B cell (primary cell): ENCODE measurements at regions not wholly inside any gene's neighbourhood (a gene's known extent, or its start where the extent isn't known, plus 50 kb on each side); places are given as distances from the start of the nearest gene placed in this dataset.

ENCODE experiments used
- ATAC-seq: fragments of 200-7000 bp; cut with Tn5 transposase; one replicate; pipeline ENCODE4 v1.10.0; 2021; ENCODE audit warnings: low read depth, mild to moderate bottlenecking, moderate number of reproducible peaks, moderate library complexity
- CTCF ChIA-PET: fragments of 350-600 bp; sonication (Branson Sonifier 250); formaldehyde crosslinking; loops from one replicate; lab custom pipeline; 2021; ENCODE audit warnings: antibody characterized with exemption, inconsistent platforms; lab: Charles Lee
- POLR2A ChIA-PET: fragments of 350-600 bp; sonication (Branson Sonifier 250); formaldehyde crosslinking; loops from one replicate; lab custom pipeline; 2021; ENCODE audit warnings: antibody characterized with exemption; lab: Charles Lee
- DNase-seq: peaks from one replicate; pipeline ENCODE4 v3.0.0; 2013
- H2AFZ ChIP-seq: 2 replicates; pipeline ENCODE4 v1.6.1; 2012; ENCODE audit warnings: mild to moderate bottlenecking, low read depth, low read length; ENCODE audit not compliant: insufficient read depth, poor library complexity, severe bottlenecking
- H3K27ac ChIP-seq, 2 donors: 1 replicate in 1 of 2; 2 replicates in 1 of 2; pipeline ENCODE4 v1.5.1; 2012 to 2013; ENCODE audit warnings: low read length in 2 of 2, mild to moderate bottlenecking in 2 of 2, moderate library complexity in 1 of 2
- H3K27me3 ChIP-seq, 4 experiments: fragments of 200-600 bp in 1 of 4; sonication (generic) in 1 of 4; replicated peaks in 1 of 4; 1 replicate in 2 of 4; 2 replicates in 2 of 4; pipeline versions ENCODE4 v1.6.1 to v1.7.0; 2013 to 2016; ENCODE audit warnings: low read length in 3 of 4, mild to moderate bottlenecking in 2 of 4, mixed read lengths in 1 of 4, moderate library complexity in 1 of 4; ENCODE audit not compliant: insufficient read depth in 4 of 4, control insufficient read depth in 3 of 4; ENCODE audit errors: control extremely low read depth in 1 of 4
- H3K36me3 ChIP-seq, 2 experiments: replicated peaks in 1 of 2; 1 replicate in 1 of 2; 2 replicates in 1 of 2; pipeline versions ENCODE4 v1.6.1 to v1.7.1; 2013; ENCODE audit warnings: low read length in 1 of 2; ENCODE audit not compliant: insufficient read depth in 2 of 2, control insufficient read depth in 1 of 2; ENCODE audit errors: control extremely low read depth in 1 of 2, extremely low read depth in 1 of 2
- H3K4me1 ChIP-seq, 2 donors: fragments of 200-600 bp in 1 of 2; sonication (generic) in 1 of 2; 1 replicate in 1 of 2; 2 replicates in 1 of 2; pipeline versions ENCODE4 v1.5.1 to v1.6.1; 2013 to 2017; ENCODE audit warnings: low read length in 2 of 2; ENCODE audit not compliant: control insufficient read depth in 2 of 2, insufficient read depth in 2 of 2
- H3K4me2 ChIP-seq: replicated peaks from 2 replicates; pipeline ENCODE3; 2012; ENCODE audit warnings: mild to moderate bottlenecking, low read depth, low read length; ENCODE audit not compliant: poor library complexity, severe bottlenecking
- H3K4me3 ChIP-seq, 5 experiments: fragments of 200-600 bp in 1 of 5; sonication (generic) in 1 of 5; 1 replicate in 3 of 5; 2 replicates in 2 of 5; pipeline versions ENCODE4 v1.5.1 to v1.7.0; 2011 to 2016; ENCODE audit warnings: low read length in 4 of 5, mild to moderate bottlenecking in 4 of 5, low read depth in 2 of 5, control low read depth in 1 of 5, moderate library complexity in 1 of 5; ENCODE audit not compliant: insufficient read depth in 1 of 5; ENCODE audit errors: control extremely low read depth in 1 of 5, extremely low read depth in 1 of 5
- H3K79me2 ChIP-seq: fragments of 200-600 bp; sonication (generic); one replicate; pipeline ENCODE4 v1.6.0; 2016; ENCODE audit warnings: low read length; ENCODE audit not compliant: control insufficient read depth, insufficient read depth
- H3K9ac ChIP-seq: fragments of 200-600 bp; sonication (generic); 2 replicates; pipeline ENCODE4 v1.6.1; 2017; ENCODE audit warnings: mild to moderate bottlenecking, low read length, moderate library complexity
- H3K9me3 ChIP-seq, 3 donors: one replicate each; pipeline versions ENCODE4 v1.6.1 to v1.7.1; 2013; ENCODE audit warnings: low read length in 2 of 3; ENCODE audit not compliant: control insufficient read depth in 2 of 3, insufficient read depth in 1 of 3; ENCODE audit errors: control extremely low read depth in 1 of 3
- H4K20me1 ChIP-seq: 2 replicates; pipeline ENCODE4 v1.6.0; 2012; ENCODE audit warnings: mild to moderate bottlenecking, low read length; ENCODE audit not compliant: insufficient read depth, control insufficient read depth, poor library complexity, severe bottlenecking
- H3K27ac Mint-ChIP-seq: one replicate; pipeline ENCODE4 v1.8.0; 2021; ENCODE audit warnings: mixed read lengths
- H3K27me3 Mint-ChIP-seq: one replicate; pipeline ENCODE4 v1.8.0; 2021; ENCODE audit warnings: mixed read lengths
- H3K4me1 Mint-ChIP-seq: one replicate; pipeline ENCODE4 v1.8.0; 2021; ENCODE audit warnings: mixed read lengths
- H3K4me3 Mint-ChIP-seq: one replicate; pipeline ENCODE4 v1.8.0; 2021; ENCODE audit warnings: mixed read lengths
- H3K9me3 Mint-ChIP-seq: one replicate; pipeline ENCODE4 v1.8.0; 2022; ENCODE audit warnings: mixed read lengths; ENCODE audit not compliant: insufficient read depth
- CTCF ChIP-seq: fragments of 200-600 bp; IDR thresholded peaks from one replicate; pipeline ENCODE4 v1.8.0; 2022; ENCODE audit warnings: antibody characterized with exemption, mild to moderate bottlenecking
- EZH2 ChIP-seq: IDR thresholded peaks from 2 replicates; pipeline ENCODE4 v1.6.1; 2012; ENCODE audit warnings: borderline replicate concordance, low read depth, mild to moderate bottlenecking, moderate library complexity, low read length; ENCODE audit not compliant: insufficient read depth, poor library complexity, severe bottlenecking
- WGBS: methylation state at CpG from one replicate; pipeline ENCODE4 v1.1.5; 2013; ENCODE audit warnings: missing lambda C conversion rate; ENCODE audit not compliant: insufficient coverage; 5-methylcytosine and 5-hydroxymethylcytosine counted together
- intact Hi-C: fragments of 100-400 bp; cut with micrococcal nuclease; formaldehyde crosslinking; loops from one replicate; pipeline ENCODE4 v1.10.0; 2022

DNA sequence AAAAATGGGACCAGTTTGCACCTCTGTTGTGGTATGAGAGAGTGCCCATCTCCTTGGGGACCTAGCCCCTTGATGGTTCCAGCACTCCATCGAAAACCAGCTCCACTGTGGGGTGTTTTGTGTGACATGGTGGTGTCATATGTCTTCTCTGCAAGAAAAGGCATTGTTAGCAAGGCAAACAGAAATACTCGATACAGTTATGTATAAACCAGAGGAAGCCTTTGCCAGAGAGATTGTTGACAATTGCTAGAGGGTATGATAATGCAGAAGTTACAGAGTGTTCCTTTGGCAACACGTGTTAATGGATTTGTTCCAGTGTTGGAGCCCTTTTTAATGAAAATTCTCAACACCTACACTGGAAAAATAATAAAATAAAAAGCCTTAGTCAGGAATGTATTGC, 270.4 kb upstream of the DMRT1 start:
- Mint-ChIP-seq H3K4me3 (no peak overlapping the region), H3K27ac (no peak overlapping the region), H3K27me3 (no peaks in the 10 kb centered on the region), H3K9me3 (no peaks in the 10 kb centered on the region), H3K4me1 (peaks cover 28% of the 10 kb centered on the region)
- Histone ChIP-seq H3K36me3 (no peaks in the 10 kb centered on the region), H3K27ac (no peak overlapping the region), H3K4me3 (no peak overlapping the region), H3K9me3 (no peaks in the 10 kb centered on the region), H3K4me1 (peaks cover 12 to 19% of the 10 kb centered on the region in 2 donors), H3K4me2 (no peak overlapping the region), H4K20me1 (no peaks in the 10 kb centered on the region), H3K79me2 (no peaks in the 10 kb centered on the region), H2AFZ (no peak overlapping the region), H3K27me3 (no peaks in the 10 kb centered on the region), H3K9ac (no peak overlapping the region)
- CTCF ChIA-PET = no interaction called here
- intact Hi-C loops = no loop called here
- DNase-seq (no peak), ATAC-seq (no peak)
- POLR2A ChIA-PET = no interaction called here
- WGBS = 100% methylated on average over 1 of the region's 3 CpGs
- no peak for TF ChIP-seq EZH2
- no peak for TF ChIP-seq CTCF

DNA sequence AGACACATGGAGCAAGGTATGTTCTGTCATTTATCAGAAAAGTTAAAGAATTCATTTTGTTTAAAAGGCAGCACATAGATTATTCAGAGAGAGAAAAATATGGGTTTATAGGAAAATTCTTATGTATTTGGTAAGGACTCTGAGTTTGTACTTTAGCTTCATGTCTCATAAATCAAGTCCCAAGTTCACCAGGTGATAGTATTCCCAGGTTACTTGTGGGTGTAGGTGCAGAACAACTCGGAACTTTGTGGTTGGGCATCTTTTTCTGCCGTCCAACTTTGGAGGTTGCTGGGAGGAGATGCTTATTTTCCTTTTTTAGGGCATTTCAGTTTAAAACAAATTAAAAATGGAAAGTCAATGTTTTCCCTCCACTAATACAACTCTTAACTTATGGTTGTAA, 269.8 kb upstream of the DMRT1 start:
- no peak overlapping the region for H3K4me2 ChIP-seq
- Mint-ChIP-seq H3K27me3 (no peaks in the 10 kb centered on the region), H3K4me1 (peaks cover 22% of the 10 kb centered on the region), H3K27ac (no peak overlapping the region), H3K4me3 (no peak overlapping the region), H3K9me3 (no peaks in the 10 kb centered on the region)
- TF ChIP-seq EZH2 (no peak), CTCF (no peak)
- no peaks in the 10 kb centered on the region for H3K79me2 ChIP-seq
- H3K27me3 ChIP-seq = no peaks in the 10 kb centered on the region
- WGBS = no CpG with 5 or more reads among the region's 2 CpGs
- ChIA-PET POLR2A (no interaction called here), CTCF (interaction anchor here (0.6 kb wide), 1 partner anchor 69 kb away, joined by 3 read pairs; no protein-coding TSS in a partner anchor)
- ATAC-seq = no peak
- H3K36me3 ChIP-seq = no peaks in the 10 kb centered on the region
- peaks cover 11 to 14% of the 10 kb centered on the region in 2 donors for H3K4me1 ChIP-seq
- no peak overlapping the region for H2AFZ ChIP-seq
- H3K9ac ChIP-seq = no peak overlapping the region
- no peak overlapping the region for H3K27ac ChIP-seq
- intact Hi-C loops = no loop called here
- H3K9me3 ChIP-seq = no peaks in the 10 kb centered on the region
- H3K4me3 ChIP-seq = no peak overlapping the region
- DNase-seq = no peak
- no peaks in the 10 kb centered on the region for H4K20me1 ChIP-seq
